OCI-LY1 (cell line): ENCODE measurements at regions not wholly inside any gene's neighbourhood (a gene's known extent, or its start where the extent isn't known, plus 50 kb on each side); places are given as distances from the start of the nearest gene placed in this dataset.

Source experiments
- H2AFZ ChIP-seq: fragments of 200-600 bp; sonication (generic), shearing (Covaris generic); 2 replicates; pipeline ENCODE4 v1.6.0; 2014; ENCODE audit warnings: antibody characterized with exemption, mild to moderate bottlenecking, low read length
- H3F3A ChIP-seq: fragments of 200-600 bp; sonication (generic), shearing (Covaris generic); 2 replicates; pipeline ENCODE4 v1.6.0; 2014; ENCODE audit warnings: mild to moderate bottlenecking, antibody characterized with exemption, low read length, moderate library complexity; ENCODE audit not compliant: insufficient read depth
- H3K27ac ChIP-seq: fragments of 200-600 bp; sonication (generic); 2 replicates; pipeline ENCODE4 v1.5.1; 2014; ENCODE audit warnings: low read length, mixed run types, mild to moderate bottlenecking, low read depth; ENCODE audit not compliant: poor library complexity, severe bottlenecking
- H3K27me3 ChIP-seq: fragments of 200-600 bp; sonication (generic); 2 replicates; pipeline ENCODE4 v1.6.0; 2014; ENCODE audit warnings: antibody characterized with exemption, mild to moderate bottlenecking, low read length, moderate library complexity; ENCODE audit not compliant: insufficient read depth
- H3K36me3 ChIP-seq: fragments of 200-600 bp; sonication (generic); 2 replicates; pipeline ENCODE4 v1.6.1; 2014; ENCODE audit warnings: mild to moderate bottlenecking, antibody characterized with exemption, low read length, moderate library complexity, mixed read lengths; ENCODE audit not compliant: insufficient read depth
- H3K4me1 ChIP-seq: fragments of 200-600 bp; sonication (generic); 2 replicates; pipeline ENCODE4 v1.5.1; 2014; ENCODE audit warnings: mild to moderate bottlenecking, low read length, moderate library complexity; ENCODE audit not compliant: insufficient read depth, severe bottlenecking
- H3K4me2 ChIP-seq: fragments of 200-600 bp; sonication (generic), shearing (Covaris generic); 2 replicates; pipeline ENCODE4 v1.6.1; 2014; ENCODE audit warnings: low read length
- H3K4me3 ChIP-seq: fragments of 200-600 bp; sonication (generic); 2 replicates; pipeline ENCODE4 v1.5.1; 2014; ENCODE audit warnings: low read length, low read depth, mild to moderate bottlenecking, mixed read lengths; ENCODE audit not compliant: poor library complexity, severe bottlenecking
- H3K79me2 ChIP-seq: fragments of 200-600 bp; shearing (Covaris generic); 2 replicates; pipeline ENCODE4 v1.6.1; 2016; ENCODE audit warnings: mixed run types, low read length, mixed read lengths; ENCODE audit not compliant: insufficient read depth
- H3K9ac ChIP-seq: fragments of 200-600 bp; sonication (generic), shearing (Covaris generic); 2 replicates; pipeline ENCODE4 v1.6.1; 2014; ENCODE audit warnings: mild to moderate bottlenecking, low read length, mixed read lengths
- H3K9me2 ChIP-seq: fragments of 200-600 bp; sonication (generic), shearing (Covaris generic); 2 replicates; pipeline ENCODE4 v1.6.1; 2014; ENCODE audit warnings: low read depth, mild to moderate bottlenecking, low read length, mixed read lengths
- H3K9me3 ChIP-seq: fragments of 200-600 bp; shearing (Covaris generic); 2 replicates; pipeline ENCODE4 v1.6.1; 2014; ENCODE audit warnings: low read length, mixed read lengths
- H4K20me1 ChIP-seq: fragments of 200-600 bp; sonication (generic), shearing (Covaris generic); 2 replicates; pipeline ENCODE4 v1.6.0; 2016; ENCODE audit warnings: mild to moderate bottlenecking, low read length; ENCODE audit not compliant: insufficient read depth
- CTCF ChIP-seq: fragments of 200-600 bp; sonication (generic), shearing (Covaris generic); IDR thresholded peaks from 2 replicates; pipeline ENCODE4 v1.5.1; 2017; ENCODE audit warnings: mild to moderate bottlenecking, antibody characterized with exemption, low read length, moderate library complexity, mixed read lengths
- EZH2 ChIP-seq: fragments of 200-600 bp; sonication (generic), shearing (Covaris generic); IDR thresholded peaks from 2 replicates; pipeline ENCODE4 v1.8.0; 2017; ENCODE audit warnings: borderline replicate concordance, mixed run types, mild to moderate bottlenecking, antibody characterized with exemption, low read length, moderate library complexity, mixed read lengths

- H3K4me1 ChIP-seq: no peaks in the 10 kb centered on the region
- no peaks in the 10 kb centered on the region for H3K36me3 ChIP-seq
- H3K9me2 ChIP-seq: no peaks in the 10 kb centered on the region
- no peaks in the 10 kb centered on the region for H3K79me2 ChIP-seq
- no peak for TF ChIP-seq CTCF
- no peak for TF ChIP-seq EZH2
- H2AFZ ChIP-seq: no peak overlapping the region
- no peak overlapping the region for H3K4me2 ChIP-seq
- no peaks in the 10 kb centered on the region for H3K27me3 ChIP-seq
- no peaks in the 10 kb centered on the region for H3K9me3 ChIP-seq
- H3K27ac ChIP-seq: no peak overlapping the region
- no peaks in the 10 kb centered on the region for H3F3A ChIP-seq
- H4K20me1 ChIP-seq: no peaks in the 10 kb centered on the region
- H3K4me3 ChIP-seq: no peak overlapping the region
- H3K9ac ChIP-seq: no peak overlapping the region
Observed at GRCh38 chr4:127449449-127449848, 183.3 kb upstream of the INTU start.

GRCh38 chr4:127450276-127450675 is 182.5 kb upstream of the INTU start:
- Histone ChIP-seq H3K4me2 (no peak overlapping the region), H3K27ac (no peak overlapping the region), H3K79me2 (no peaks in the 10 kb centered on the region), H3K9me3 (no peaks in the 10 kb centered on the region), H3K27me3 (no peaks in the 10 kb centered on the region), H2AFZ (no peak overlapping the region), H3K9me2 (no peaks in the 10 kb centered on the region), H3K36me3 (no peaks in the 10 kb centered on the region), H3K4me3 (no peak overlapping the region), H4K20me1 (no peaks in the 10 kb centered on the region), H3K4me1 (no peaks in the 10 kb centered on the region), H3K9ac (no peak overlapping the region), H3F3A (no peaks in the 10 kb centered on the region)
- no peak for TF ChIP-seq EZH2
- no peak for TF ChIP-seq CTCF

- no peaks in the 10 kb centered on the region for H3K36me3 ChIP-seq
- no peak overlapping the region for H2AFZ ChIP-seq
- no peak overlapping the region for H3K27ac ChIP-seq
- H3K9me2 ChIP-seq: no peaks in the 10 kb centered on the region
- H3F3A ChIP-seq: no peaks in the 10 kb centered on the region
- no peaks in the 10 kb centered on the region for H4K20me1 ChIP-seq
- no peak overlapping the region for H3K4me3 ChIP-seq
- no peaks in the 10 kb centered on the region for H3K9me3 ChIP-seq
- no peaks in the 10 kb centered on the region for H3K79me2 ChIP-seq
- TF ChIP-seq CTCF: no peak
- no peaks in the 10 kb centered on the region for H3K27me3 ChIP-seq
- no peak overlapping the region for H3K4me2 ChIP-seq
- no peaks in the 10 kb centered on the region for H3K4me1 ChIP-seq
- H3K9ac ChIP-seq: no peak overlapping the region
Observed at GRCh38 chr4:127463883-127464282, 168.9 kb upstream of the INTU start.
